ENCODE measurements at regions not wholly inside any gene's neighbourhood (a gene's known extent, or its start where the extent isn't known, plus 50 kb on each side); places are given as distances from the start of the nearest gene placed in this dataset.

GRCh38 chr5:20683241-20683940, 695.4 kb upstream of the CDH18 start:
- DNase-seq: no peak
- no peaks in the 10 kb centered on the region for H3K36me3 ChIP-seq
- intact Hi-C loops (cut with DNase I): no loop called here
- H3K9me3 ChIP-seq: no peaks in the 10 kb centered on the region
- H3K4me3 ChIP-seq: no peak overlapping the region
- no peaks in the 10 kb centered on the region for H3K27me3 ChIP-seq
- TF ChIP-seq EP300 (IDR thresholded peaks at IDR 0.05) (no peak), CTCF (IDR thresholded peaks at IDR 0.05) (no peak), POLR2A (IDR thresholded peaks at IDR 0.05) (no peak)
- 85 to 88% (median 86%) methylated on average over 5 of the region's 5 CpGs for WGBS, 3 donors
- H3K27ac ChIP-seq: no peak overlapping the region
- no peaks in the 10 kb centered on the region for H3K4me1 ChIP-seq (ENCODE audit: insufficient read depth)

GRCh38 chr5:20680718-20681302, 692.8 kb upstream of the CDH18 start:
- Histone ChIP-seq H3K27me3 (no peaks in the 10 kb centered on the region), H3K4me1 (ENCODE audit: insufficient read depth) (no peaks in the 10 kb centered on the region), H3K36me3 (no peaks in the 10 kb centered on the region), H3K27ac (no peak overlapping the region), H3K4me3 (no peak overlapping the region), H3K9me3 (no peaks in the 10 kb centered on the region)
- WGBS, 3 donors: 72 to 74% (median 73%) methylated on average over 5 of the region's 5 CpGs
- no peak for DNase-seq
- TF ChIP-seq EP300 (IDR thresholded peaks at IDR 0.05): no peak
- TF ChIP-seq CTCF (IDR thresholded peaks at IDR 0.05): no peak
- TF ChIP-seq POLR2A (IDR thresholded peaks at IDR 0.05): no peak
- intact Hi-C loops (cut with DNase I): no loop called here

- TF ChIP-seq EP300 (IDR thresholded peaks at IDR 0.05) (no peak), POLR2A (IDR thresholded peaks at IDR 0.05) (no peak), CTCF (IDR thresholded peaks at IDR 0.05) (no peak)
These were observed 690.9 kb upstream of the CDH18 start for GRCh38 chr5:20678814-20679298.

GRCh38 chr5:20678386-20678785, 690.4 kb upstream of the CDH18 start:
- Histone ChIP-seq H3K36me3 (no peaks in the 10 kb centered on the region), H3K4me1 (ENCODE audit: insufficient read depth) (no peaks in the 10 kb centered on the region), H3K27ac (no peak overlapping the region), H3K9me3 (no peaks in the 10 kb centered on the region), H3K4me3 (no peak overlapping the region), H3K27me3 (peaks cover 2% of the 10 kb centered on the region)
- intact Hi-C loops (cut with DNase I): no loop called here
- TF ChIP-seq EP300 (IDR thresholded peaks at IDR 0.05) (no peak), POLR2A (IDR thresholded peaks at IDR 0.05) (no peak), CTCF (IDR thresholded peaks at IDR 0.05) (no peak)
- no peak for DNase-seq

More at GRCh38 chr5:20678814-20679298, 690.9 kb upstream of the CDH18 start:
- no peak overlapping the region for H3K4me3 ChIP-seq
- no peak overlapping the region for H3K27ac ChIP-seq
- H3K9me3 ChIP-seq: no peaks in the 10 kb centered on the region
- 74 to 83% (median 76%) methylated on average over 1 of the region's 1 CpG for WGBS, 3 donors
- no peaks in the 10 kb centered on the region for H3K27me3 ChIP-seq
- H3K36me3 ChIP-seq: no peaks in the 10 kb centered on the region
- DNase-seq: no peak
- intact Hi-C loops (cut with DNase I): no loop called here
- H3K4me1 ChIP-seq (ENCODE audit: insufficient read depth): no peaks in the 10 kb centered on the region
